ENCODE measurements at regions not wholly inside any gene's neighbourhood (a gene's known extent, or its start where the extent isn't known, plus 50 kb on each side); places are given as distances from the start of the nearest gene placed in this dataset.

DNA sequence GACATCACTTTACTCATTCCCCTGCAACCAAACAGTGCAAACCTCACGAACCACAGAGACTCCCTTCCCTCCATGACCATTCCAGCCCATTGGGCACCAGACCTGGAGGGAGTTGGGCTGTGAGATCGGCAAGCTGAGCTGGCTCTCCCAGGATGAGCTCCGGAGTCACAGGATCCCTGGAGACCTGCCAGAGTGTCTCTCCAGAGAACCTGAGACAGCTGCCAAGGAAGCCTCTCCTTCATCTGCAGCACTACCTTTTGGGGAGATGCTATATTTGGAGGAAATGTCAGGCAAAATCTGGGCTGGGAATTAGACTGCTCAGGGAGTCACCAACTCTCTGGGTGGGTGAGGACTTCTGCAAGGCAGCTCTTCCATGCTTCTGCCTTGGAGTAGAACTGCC is 417.4 kb downstream of the TNS1 start:
- no peak for TF ChIP-seq POLR2A (IDR thresholded peaks at IDR 0.05)
- TF ChIP-seq, protein P1, sequence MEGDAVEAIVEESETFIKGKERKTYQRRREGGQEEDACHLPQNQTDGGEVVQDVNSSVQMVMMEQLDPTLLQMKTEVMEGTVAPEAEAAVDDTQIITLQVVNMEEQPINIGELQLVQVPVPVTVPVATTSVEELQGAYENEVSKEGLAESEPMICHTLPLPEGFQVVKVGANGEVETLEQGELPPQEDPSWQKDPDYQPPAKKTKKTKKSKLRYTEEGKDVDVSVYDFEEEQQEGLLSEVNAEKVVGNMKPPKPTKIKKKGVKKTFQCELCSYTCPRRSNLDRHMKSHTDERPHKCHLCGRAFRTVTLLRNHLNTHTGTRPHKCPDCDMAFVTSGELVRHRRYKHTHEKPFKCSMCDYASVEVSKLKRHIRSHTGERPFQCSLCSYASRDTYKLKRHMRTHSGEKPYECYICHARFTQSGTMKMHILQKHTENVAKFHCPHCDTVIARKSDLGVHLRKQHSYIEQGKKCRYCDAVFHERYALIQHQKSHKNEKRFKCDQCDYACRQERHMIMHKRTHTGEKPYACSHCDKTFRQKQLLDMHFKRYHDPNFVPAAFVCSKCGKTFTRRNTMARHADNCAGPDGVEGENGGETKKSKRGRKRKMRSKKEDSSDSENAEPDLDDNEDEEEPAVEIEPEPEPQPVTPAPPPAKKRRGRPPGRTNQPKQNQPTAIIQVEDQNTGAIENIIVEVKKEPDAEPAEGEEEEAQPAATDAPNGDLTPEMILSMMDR (IDR thresholded peaks at IDR 0.05): no peak

Data from prostate gland (tissue), 2 donors.